H1 (cell line): ENCODE measurements at regions not wholly inside any gene's neighbourhood (a gene's known extent, or its start where the extent isn't known, plus 50 kb on each side); places are given as distances from the start of the nearest gene placed in this dataset.

Experiments
- CHD2 ChIP-seq: IDR thresholded peaks from 2 replicates; pipeline ENCODE4 v1.6.1; 2012; ENCODE audit warnings: low read length, improper control_type of control experiment
- CHD7 ChIP-seq: fragments of 300-600 bp; sonication (generic); IDR thresholded peaks from 2 replicates; pipeline ENCODE4 v1.7.1; 2012; ENCODE audit warnings: low read length, moderate library complexity, mild to moderate bottlenecking, inconsistent platforms; ENCODE audit not compliant: insufficient replicate concordance
- FOSL1 ChIP-seq: IDR thresholded peaks from 2 replicates; pipeline ENCODE4 v1.6.1; 2011; ENCODE audit warnings: mild to moderate bottlenecking, low read depth, low read length, moderate library complexity; ENCODE audit not compliant: insufficient read depth
- GABPA ChIP-seq: IDR thresholded peaks from 2 replicates; pipeline ENCODE4 v1.6.1; 2011; ENCODE audit warnings: mild to moderate bottlenecking, low read length, moderate library complexity, borderline replicate concordance; ENCODE audit not compliant: insufficient read depth
- SIX5 ChIP-seq: IDR thresholded peaks from 2 replicates; pipeline ENCODE4 v1.6.1; 2011; ENCODE audit warnings: mild to moderate bottlenecking, low read depth, low read length
- TBP ChIP-seq: IDR thresholded peaks from 2 replicates; pipeline ENCODE4 v1.6.1; 2011; ENCODE audit warnings: low read depth, low read length, improper control_type of control experiment

- no peak for TF ChIP-seq CHD7
- TF ChIP-seq FOSL1, result no peak
- TF ChIP-seq TBP, result no peak
- TF ChIP-seq SIX5, result no peak
- no peak for TF ChIP-seq GABPA
- no peak for TF ChIP-seq CHD2
- TF ChIP-seq, all 59 proteins: peak for 0
Observed at GRCh38 chr15:53834214-53834613, 74.8 kb upstream of the WDR72 start (continued).
